Large intestine (tissue), 3 donors: ENCODE measurements at regions not wholly inside any gene's neighbourhood (a gene's known extent, or its start where the extent isn't known, plus 50 kb on each side); places are given as distances from the start of the nearest gene placed in this dataset.
"Not testable (repeated sequence)": the region's sequence is repeated elsewhere in the genome, so short reads cannot be mapped to it uniquely, and the experiment has no call there.

Experiments used
- DNase-seq, 2 donors: peaks; one replicate each; pipeline versions ENCODE4 v3.0.0 to v3.0.0-alpha.2; 2013
- H3K27ac ChIP-seq: one replicate; pipeline ENCODE4 v1.5.1; 2013; ENCODE audit warnings: low read length
- H3K27me3 ChIP-seq: 2 replicates; pipeline ENCODE4 v1.6.1; 2013; ENCODE audit warnings: low read length; ENCODE audit not compliant: control insufficient read depth, insufficient read depth
- H3K36me3 ChIP-seq: 2 replicates; pipeline ENCODE4 v1.6.1; 2013; ENCODE audit warnings: low read length; ENCODE audit not compliant: control insufficient read depth, insufficient read depth
- H3K4me1 ChIP-seq: one replicate; pipeline ENCODE4 v1.6.1; 2013; ENCODE audit warnings: low read length; ENCODE audit not compliant: control insufficient read depth, insufficient read depth
- H3K4me3 ChIP-seq: one replicate; pipeline ENCODE4 v1.5.1; 2013; ENCODE audit warnings: low read length
- H3K9me3 ChIP-seq: one replicate; pipeline ENCODE4 v1.6.1; 2013; ENCODE audit warnings: mild to moderate bottlenecking, low read depth, low read length, moderate library complexity; ENCODE audit not compliant: control insufficient read depth
- WGBS: methylation state at CpG from one replicate; pipeline ENCODE4 v1.1.5; 2013; ENCODE audit warnings: low lambda C conversion rate; ENCODE audit not compliant: insufficient coverage; 5-methylcytosine and 5-hydroxymethylcytosine counted together

GRCh38 chr2:221895366-221896121 is 323.4 kb upstream of the EPHA4 start:
- 100% methylated on average over 1 of the region's 10 CpGs for WGBS
- DNase-seq: peak in 1 of 2 donors; percentile 45

GRCh38 chr2:221893501-221893900 is 321.4 kb upstream of the EPHA4 start:
- H3K9me3 ChIP-seq: peaks cover 6% of the 10 kb centered on the region
- peaks cover 3% of the 10 kb centered on the region for H3K4me1 ChIP-seq
- DNase-seq: no peak
- WGBS: 100% methylated on average over 3 of the region's 8 CpGs
- no peak overlapping the region for H3K4me3 ChIP-seq
- H3K36me3 ChIP-seq: no peaks in the 10 kb centered on the region
- H3K27ac ChIP-seq: no peak overlapping the region
- no peaks in the 10 kb centered on the region for H3K27me3 ChIP-seq

More at GRCh38 chr2:221895366-221896121, 323.4 kb upstream of the EPHA4 start:
- Histone ChIP-seq H3K9me3 (peaks cover 6% of the 10 kb centered on the region), H3K4me3 (no peak overlapping the region), H3K27ac (no peak overlapping the region), H3K36me3 (no peaks in the 10 kb centered on the region), H3K4me1 (peaks cover 3% of the 10 kb centered on the region), H3K27me3 (no peaks in the 10 kb centered on the region)

- H3K4me1 ChIP-seq, H3K4me3 ChIP-seq: not testable (repeated sequence)
- no CpG with 5 or more reads among the region's 31 CpGs for WGBS
Measured at GRCh38 chr2:221892006-221892405, 319.9 kb upstream of the EPHA4 start.

GRCh38 chr2:221883976-221884375 is 311.9 kb upstream of the EPHA4 start:
- no peak overlapping the region for H3K4me3 ChIP-seq
- no peak overlapping the region for H3K27ac ChIP-seq
- no peaks in the 10 kb centered on the region for H3K9me3 ChIP-seq
- H3K27me3 ChIP-seq: no peaks in the 10 kb centered on the region
- H3K36me3 ChIP-seq: no peaks in the 10 kb centered on the region
- DNase-seq: no peak
- H3K4me1 ChIP-seq: no peaks in the 10 kb centered on the region
- WGBS: 88% methylated on average over 1 of the region's 4 CpGs

More at GRCh38 chr2:221892006-221892405, 319.9 kb upstream of the EPHA4 start:
- H3K27me3 ChIP-seq, H3K27ac ChIP-seq, DNase-seq, H3K36me3 ChIP-seq, H3K9me3 ChIP-seq: not testable (repeated sequence)

- no peak overlapping the region for H3K27ac ChIP-seq
- DNase-seq: no peak
- H3K9me3 ChIP-seq: no peaks in the 10 kb centered on the region
- no peaks in the 10 kb centered on the region for H3K4me1 ChIP-seq
- no peaks in the 10 kb centered on the region for H3K36me3 ChIP-seq
- no peaks in the 10 kb centered on the region for H3K27me3 ChIP-seq
- H3K4me3 ChIP-seq: no peak overlapping the region
Measured at GRCh38 chr2:221876016-221876415, 303.9 kb upstream of the EPHA4 start.

GRCh38 chr2:221874444-221874843 is 302.3 kb upstream of the EPHA4 start:
- H3K27ac ChIP-seq: no peak overlapping the region
- H3K4me1 ChIP-seq: no peaks in the 10 kb centered on the region
- H3K9me3 ChIP-seq: no peaks in the 10 kb centered on the region
- DNase-seq: no peak
- H3K36me3 ChIP-seq: no peaks in the 10 kb centered on the region
- no peaks in the 10 kb centered on the region for H3K27me3 ChIP-seq
- H3K4me3 ChIP-seq: no peak overlapping the region
- no CpG with 5 or more reads among the region's 2 CpGs for WGBS

- no CpG with 5 or more reads among the region's 2 CpGs for WGBS
Measured at GRCh38 chr2:221857719-221858118, 285.6 kb upstream of the EPHA4 start.

GRCh38 chr2:221853297-221853696 is 281.2 kb upstream of the EPHA4 start:
- Histone ChIP-seq H3K27me3 (no peaks in the 10 kb centered on the region), H3K36me3 (no peaks in the 10 kb centered on the region), H3K9me3 (no peaks in the 10 kb centered on the region), H3K27ac (no peak overlapping the region), H3K4me3 (no peak overlapping the region), H3K4me1 (no peaks in the 10 kb centered on the region)
- 57% methylated on average over 1 of the region's 1 CpG for WGBS
- DNase-seq: no peak

More at GRCh38 chr2:221857719-221858118, 285.6 kb upstream of the EPHA4 start:
- Histone ChIP-seq H3K4me3 (no peak overlapping the region), H3K27ac (no peak overlapping the region), H3K27me3 (no peaks in the 10 kb centered on the region), H3K36me3 (no peaks in the 10 kb centered on the region), H3K9me3 (no peaks in the 10 kb centered on the region), H3K4me1 (no peaks in the 10 kb centered on the region)
- no peak for DNase-seq

- whole genome bisulfite sequencing: 100% methylated on average over 1 of the region's 2 CpGs
- Histone ChIP-seq H3K4me3 (no peak overlapping the region), H3K9me3 (no peaks in the 10 kb centered on the region), H3K4me1 (no peaks in the 10 kb centered on the region), H3K27ac (no peak overlapping the region), H3K36me3 (no peaks in the 10 kb centered on the region), H3K27me3 (no peaks in the 10 kb centered on the region)
- DNase-seq: no peak
Measured at GRCh38 chr2:221851531-221852045, 279.5 kb upstream of the EPHA4 start.

GRCh38 chr2:221850076-221850475 is 278.0 kb upstream of the EPHA4 start:
- H3K9me3 ChIP-seq: no peaks in the 10 kb centered on the region
- H3K27me3 ChIP-seq: no peaks in the 10 kb centered on the region
- no peak for DNase-seq
- H3K4me3 ChIP-seq: no peak overlapping the region
- H3K4me1 ChIP-seq: no peaks in the 10 kb centered on the region
- no peak overlapping the region for H3K27ac ChIP-seq
- 50% methylated on average over 1 of the region's 3 CpGs for WGBS
- no peaks in the 10 kb centered on the region for H3K36me3 ChIP-seq

GRCh38 chr2:221848286-221848685 is 276.2 kb upstream of the EPHA4 start:
- H3K4me3 ChIP-seq: no peak overlapping the region
- 60% methylated on average over 1 of the region's 4 CpGs for WGBS
- H3K4me1 ChIP-seq: no peaks in the 10 kb centered on the region
- no peaks in the 10 kb centered on the region for H3K27me3 ChIP-seq
- H3K36me3 ChIP-seq: no peaks in the 10 kb centered on the region
- DNase-seq: no peak
- H3K27ac ChIP-seq: no peak overlapping the region
- no peaks in the 10 kb centered on the region for H3K9me3 ChIP-seq
